ENCODE measurements at regions not wholly inside any gene's neighbourhood (a gene's known extent, or its start where the extent isn't known, plus 50 kb on each side); places are given as distances from the start of the nearest gene placed in this dataset.

DNA sequence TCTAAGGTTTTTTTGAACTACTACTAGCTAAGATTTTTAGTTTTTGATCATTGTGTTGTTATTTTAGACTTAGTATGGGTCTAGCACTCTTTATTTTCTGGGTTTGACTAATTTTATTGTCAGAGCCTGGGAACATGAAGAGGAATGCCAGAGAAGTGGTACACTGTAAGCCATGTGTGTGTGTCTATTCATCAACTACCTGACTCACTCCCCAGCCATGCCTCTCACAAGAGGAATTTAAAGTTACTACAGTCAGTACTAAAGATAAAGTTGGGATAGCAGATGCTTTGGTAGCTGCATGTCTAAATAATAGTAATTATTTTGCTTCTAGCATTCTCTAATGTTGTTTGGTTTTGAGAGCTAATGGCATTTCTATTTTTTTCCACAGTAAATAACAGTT is 264.8 kb downstream of the CSNK1G3 start:
- peak; percentile 34 for DNase-seq (ENCODE audit: low read depth)
- no peak overlapping the region for H3K4me3 ChIP-seq (ENCODE audit: control insufficient read depth, low read depth, low read length)
- TF ChIP-seq, protein P1, sequence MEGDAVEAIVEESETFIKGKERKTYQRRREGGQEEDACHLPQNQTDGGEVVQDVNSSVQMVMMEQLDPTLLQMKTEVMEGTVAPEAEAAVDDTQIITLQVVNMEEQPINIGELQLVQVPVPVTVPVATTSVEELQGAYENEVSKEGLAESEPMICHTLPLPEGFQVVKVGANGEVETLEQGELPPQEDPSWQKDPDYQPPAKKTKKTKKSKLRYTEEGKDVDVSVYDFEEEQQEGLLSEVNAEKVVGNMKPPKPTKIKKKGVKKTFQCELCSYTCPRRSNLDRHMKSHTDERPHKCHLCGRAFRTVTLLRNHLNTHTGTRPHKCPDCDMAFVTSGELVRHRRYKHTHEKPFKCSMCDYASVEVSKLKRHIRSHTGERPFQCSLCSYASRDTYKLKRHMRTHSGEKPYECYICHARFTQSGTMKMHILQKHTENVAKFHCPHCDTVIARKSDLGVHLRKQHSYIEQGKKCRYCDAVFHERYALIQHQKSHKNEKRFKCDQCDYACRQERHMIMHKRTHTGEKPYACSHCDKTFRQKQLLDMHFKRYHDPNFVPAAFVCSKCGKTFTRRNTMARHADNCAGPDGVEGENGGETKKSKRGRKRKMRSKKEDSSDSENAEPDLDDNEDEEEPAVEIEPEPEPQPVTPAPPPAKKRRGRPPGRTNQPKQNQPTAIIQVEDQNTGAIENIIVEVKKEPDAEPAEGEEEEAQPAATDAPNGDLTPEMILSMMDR (IDR thresholded peaks at IDR 0.05; ENCODE audit: control insufficient read depth, insufficient read depth, low read depth, low read length, missing control alignments), result no peak

DNA sequence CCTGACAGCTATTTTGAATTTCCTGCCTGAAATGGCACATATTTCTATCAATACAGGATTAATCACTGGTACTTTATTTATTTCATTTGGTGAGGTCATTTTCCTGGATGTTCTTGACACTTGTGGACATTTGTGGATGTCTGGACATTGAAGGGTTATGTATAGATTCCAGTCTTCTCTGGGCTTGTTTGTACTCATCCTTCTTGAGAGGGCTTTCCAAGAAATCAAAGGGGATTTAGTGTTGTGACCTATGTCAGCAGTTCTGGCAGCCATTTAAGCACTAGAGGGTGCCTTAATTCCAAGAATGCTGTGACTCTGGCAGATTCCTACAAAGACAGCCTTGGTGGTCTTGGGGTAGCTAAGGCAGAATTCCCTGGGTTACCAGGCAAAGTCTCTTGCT is 259.7 kb downstream of the CSNK1G3 start:
- TF ChIP-seq, protein P1 (IDR thresholded peaks at IDR 0.05; ENCODE audit: control insufficient read depth, insufficient read depth, low read depth, low read length, missing control alignments), result no peak
- DNase-seq (ENCODE audit: low read depth), result no peak
- no peak overlapping the region for H3K4me3 ChIP-seq (ENCODE audit: control insufficient read depth, low read depth, low read length)

DNA sequence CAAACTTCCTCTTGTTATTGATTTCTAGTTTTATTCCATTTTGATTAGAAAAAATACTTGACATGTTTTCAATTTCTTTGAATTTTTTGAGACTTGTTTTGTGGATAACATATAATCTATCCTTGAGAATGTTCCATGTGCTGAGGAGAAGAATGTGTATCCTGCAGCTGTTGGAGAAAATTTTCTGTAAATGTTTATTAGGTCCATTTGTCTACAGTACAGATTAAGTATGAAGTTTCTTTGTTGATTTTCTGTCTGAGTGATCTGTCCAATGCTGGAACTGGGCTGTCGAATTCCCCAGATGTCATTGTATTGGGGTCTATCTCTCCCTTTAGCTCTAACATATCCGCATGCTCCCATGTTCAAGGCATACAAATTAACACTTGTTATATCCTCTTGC is 251.2 kb downstream of the CSNK1G3 start:
- H3K4me3 ChIP-seq (ENCODE audit: control insufficient read depth, low read depth, low read length), result no peak overlapping the region
- no peak for DNase-seq (ENCODE audit: low read depth)
- TF ChIP-seq, protein P1 (IDR thresholded peaks at IDR 0.05; ENCODE audit: control insufficient read depth, insufficient read depth, low read depth, low read length, missing control alignments), result no peak

DNA sequence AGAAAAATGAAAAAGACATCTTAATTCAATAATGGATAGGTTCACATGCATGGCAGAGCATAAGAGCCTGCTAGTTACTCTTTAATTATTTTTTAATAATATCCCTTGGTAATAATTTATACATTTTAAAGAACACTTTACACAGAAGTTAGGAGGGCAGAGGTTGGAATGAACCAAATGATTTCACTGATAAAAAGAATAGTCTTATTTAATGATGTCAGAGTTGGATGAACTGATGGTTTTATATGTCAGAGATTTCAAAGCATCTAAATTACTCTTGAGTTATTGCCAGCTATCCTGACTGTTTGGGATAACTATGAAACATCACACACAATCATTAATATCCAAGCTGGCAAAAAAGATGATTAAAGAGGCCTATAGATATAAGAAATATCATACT is 244.8 kb downstream of the CSNK1G3 start:
- no peak overlapping the region for H3K4me3 ChIP-seq (ENCODE audit: control insufficient read depth, low read depth, low read length)
- TF ChIP-seq, protein P1 (IDR thresholded peaks at IDR 0.05; ENCODE audit: control insufficient read depth, insufficient read depth, low read depth, low read length, missing control alignments), result no peak
- no peak for DNase-seq (ENCODE audit: low read depth)

DNA sequence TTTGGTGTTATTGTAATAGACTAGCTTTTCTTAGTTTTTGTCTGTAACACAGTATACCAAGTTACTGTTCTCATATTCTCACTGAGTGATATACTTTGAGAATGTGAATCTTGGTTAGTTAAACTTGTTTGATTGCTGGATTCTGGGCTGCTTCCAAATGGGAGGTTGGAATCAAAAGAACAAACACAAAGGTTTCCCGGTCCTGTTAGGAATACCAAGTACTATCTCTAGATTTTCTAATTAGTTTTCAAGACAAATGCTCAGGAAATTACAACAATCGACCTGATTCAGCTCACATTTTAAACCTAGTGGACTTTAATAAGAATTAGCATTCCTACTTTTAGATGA is 244.3 kb downstream of the CSNK1G3 start:
- TF ChIP-seq, protein P1 (IDR thresholded peaks at IDR 0.05; ENCODE audit: control insufficient read depth, insufficient read depth, low read depth, low read length, missing control alignments), result no peak
- H3K4me3 ChIP-seq (ENCODE audit: control insufficient read depth, low read depth, low read length), result no peak overlapping the region
- no peak for DNase-seq (ENCODE audit: low read depth)

DNA sequence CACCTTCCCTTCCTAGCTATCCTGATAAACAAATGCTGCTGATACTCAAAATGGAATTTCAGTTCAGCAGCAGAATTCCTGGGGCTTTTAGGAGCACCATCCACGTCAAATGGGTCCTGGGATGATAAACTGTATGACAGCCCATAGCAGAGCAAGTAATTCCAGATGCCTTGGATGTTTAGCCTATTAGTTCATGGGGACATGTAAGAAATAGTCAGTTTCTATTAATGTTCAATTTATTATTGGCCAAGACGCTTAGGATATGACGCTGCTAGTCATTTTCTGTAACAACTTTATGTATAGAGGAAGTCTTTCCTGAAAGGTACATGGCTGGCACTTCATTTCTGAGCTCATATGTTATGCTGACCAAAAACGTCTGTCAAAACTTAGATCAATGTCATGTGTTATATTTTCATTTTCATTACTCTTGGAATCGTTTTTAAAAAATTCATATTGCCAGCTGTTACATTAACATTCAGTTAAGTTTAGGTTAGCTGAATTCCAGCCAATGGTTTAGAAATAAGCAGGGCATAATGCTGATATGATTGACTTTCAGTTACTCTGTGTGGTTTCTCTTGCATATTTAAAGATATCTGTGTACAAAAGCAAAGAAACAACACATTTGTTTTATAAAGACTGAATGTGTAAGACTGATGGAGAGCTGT is 243.8 kb downstream of the CSNK1G3 start:
- DNase-seq (ENCODE audit: low read depth), result no peak
- H3K4me3 ChIP-seq (ENCODE audit: control insufficient read depth, low read depth, low read length), result no peak overlapping the region
- TF ChIP-seq, protein P1 (IDR thresholded peaks at IDR 0.05; ENCODE audit: control insufficient read depth, insufficient read depth, low read depth, low read length, missing control alignments), result no peak

DNA sequence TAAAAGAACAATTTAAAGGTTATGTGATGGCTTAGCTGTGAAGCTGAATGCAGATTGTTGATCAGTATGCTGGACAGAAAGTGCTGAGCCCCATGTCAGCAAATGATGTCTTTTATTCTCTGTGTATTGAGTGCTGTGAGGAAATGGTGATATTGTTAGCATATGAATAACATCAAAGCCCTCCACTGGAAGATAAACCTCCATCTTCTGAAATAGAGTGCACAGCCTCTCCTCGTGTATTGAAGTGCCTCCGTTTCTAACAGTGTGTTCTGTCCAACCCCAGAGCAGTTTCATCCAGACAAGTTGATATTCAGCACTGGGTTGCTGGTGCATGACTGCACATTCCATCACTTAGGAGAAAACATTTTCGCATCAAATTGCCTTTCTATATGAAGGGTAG is 242.9 kb downstream of the CSNK1G3 start:
- DNase-seq (ENCODE audit: low read depth), result no peak
- H3K4me3 ChIP-seq (ENCODE audit: control insufficient read depth, low read depth, low read length), result no peak overlapping the region
- TF ChIP-seq, protein P1 (IDR thresholded peaks at IDR 0.05; ENCODE audit: control insufficient read depth, insufficient read depth, low read depth, low read length, missing control alignments), result no peak
